Fibroblast of pulmonary artery (primary cell): ENCODE measurements at regions not wholly inside any gene's neighbourhood (a gene's known extent, or its start where the extent isn't known, plus 50 kb on each side); places are given as distances from the start of the nearest gene placed in this dataset.
"Not testable (repeated sequence)": the region's sequence is repeated elsewhere in the genome, so short reads cannot be mapped to it uniquely, and the experiment has no call there.

ENCODE experiments used
- DNase-seq: peaks from one replicate; pipeline ENCODE4 v3.0.0-alpha.2; 2010; ENCODE audit warnings: low read depth
- H3K4me3 ChIP-seq: replicated peaks from 2 replicates; pipeline ENCODE4 v1.5.1; 2011; ENCODE audit warnings: low read depth, mild to moderate bottlenecking, control low read depth, low read length, moderate library complexity
- TF ChIP-seq, protein P1 (sequence below): IDR thresholded peaks from 2 replicates; pipeline ENCODE4 v1.5.1; 2011; ENCODE audit warnings: mild to moderate bottlenecking, control low read depth, low read length, inconsistent platforms; ENCODE audit errors: missing control alignments

DNA sequence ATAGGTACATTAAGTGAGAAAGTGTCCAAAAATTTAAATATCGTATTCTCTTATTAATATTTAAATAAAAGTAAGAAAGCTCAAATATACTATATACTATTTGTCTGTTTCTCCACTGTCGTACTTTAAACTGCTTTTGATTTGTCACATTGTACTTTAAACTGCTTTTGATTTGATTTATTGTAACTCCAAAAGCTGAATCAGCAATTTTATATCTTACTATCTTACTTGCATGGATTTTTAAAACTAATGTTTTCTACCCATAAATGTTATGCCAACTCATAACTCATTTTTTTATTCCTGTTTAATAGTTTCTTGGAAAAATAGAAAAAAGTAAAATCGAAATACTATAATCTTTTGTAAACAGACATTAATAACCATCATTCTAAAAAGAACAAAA, 1128.2 kb upstream of the ACVR2A start:
- TF ChIP-seq, protein P1, sequence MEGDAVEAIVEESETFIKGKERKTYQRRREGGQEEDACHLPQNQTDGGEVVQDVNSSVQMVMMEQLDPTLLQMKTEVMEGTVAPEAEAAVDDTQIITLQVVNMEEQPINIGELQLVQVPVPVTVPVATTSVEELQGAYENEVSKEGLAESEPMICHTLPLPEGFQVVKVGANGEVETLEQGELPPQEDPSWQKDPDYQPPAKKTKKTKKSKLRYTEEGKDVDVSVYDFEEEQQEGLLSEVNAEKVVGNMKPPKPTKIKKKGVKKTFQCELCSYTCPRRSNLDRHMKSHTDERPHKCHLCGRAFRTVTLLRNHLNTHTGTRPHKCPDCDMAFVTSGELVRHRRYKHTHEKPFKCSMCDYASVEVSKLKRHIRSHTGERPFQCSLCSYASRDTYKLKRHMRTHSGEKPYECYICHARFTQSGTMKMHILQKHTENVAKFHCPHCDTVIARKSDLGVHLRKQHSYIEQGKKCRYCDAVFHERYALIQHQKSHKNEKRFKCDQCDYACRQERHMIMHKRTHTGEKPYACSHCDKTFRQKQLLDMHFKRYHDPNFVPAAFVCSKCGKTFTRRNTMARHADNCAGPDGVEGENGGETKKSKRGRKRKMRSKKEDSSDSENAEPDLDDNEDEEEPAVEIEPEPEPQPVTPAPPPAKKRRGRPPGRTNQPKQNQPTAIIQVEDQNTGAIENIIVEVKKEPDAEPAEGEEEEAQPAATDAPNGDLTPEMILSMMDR = no peak
- no peak overlapping the region for H3K4me3 ChIP-seq
- no peak for DNase-seq

GRCh38 chr2:146709004-146709403, 1135.8 kb upstream of the ACVR2A start:
- H3K4me3 ChIP-seq = no peak overlapping the region
- no peak for DNase-seq
- TF ChIP-seq, protein P1 = no peak

DNA sequence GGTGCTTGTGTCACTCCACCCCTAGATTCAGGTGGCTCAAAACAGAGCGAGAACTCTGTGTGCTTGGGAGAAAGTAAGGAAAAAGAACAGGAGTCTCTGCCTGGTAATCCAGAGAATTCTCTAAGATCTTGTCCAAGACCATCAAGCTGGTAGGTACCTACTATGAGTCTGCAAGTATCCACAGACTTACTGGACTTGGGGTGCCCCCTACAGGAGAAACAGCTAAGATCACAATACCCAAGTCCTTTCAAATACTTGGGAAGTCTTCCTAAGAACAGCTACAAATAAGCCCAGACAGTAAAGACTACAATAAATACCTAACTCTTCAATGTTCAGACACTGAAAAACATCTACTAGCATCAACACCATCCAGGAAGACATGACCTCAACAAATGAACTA, 1143.6 kb upstream of the ACVR2A start:
- DNase-seq = peak; percentile 7
- H3K4me3 ChIP-seq = no peak overlapping the region
- TF ChIP-seq, protein P1 = no peak

DNA sequence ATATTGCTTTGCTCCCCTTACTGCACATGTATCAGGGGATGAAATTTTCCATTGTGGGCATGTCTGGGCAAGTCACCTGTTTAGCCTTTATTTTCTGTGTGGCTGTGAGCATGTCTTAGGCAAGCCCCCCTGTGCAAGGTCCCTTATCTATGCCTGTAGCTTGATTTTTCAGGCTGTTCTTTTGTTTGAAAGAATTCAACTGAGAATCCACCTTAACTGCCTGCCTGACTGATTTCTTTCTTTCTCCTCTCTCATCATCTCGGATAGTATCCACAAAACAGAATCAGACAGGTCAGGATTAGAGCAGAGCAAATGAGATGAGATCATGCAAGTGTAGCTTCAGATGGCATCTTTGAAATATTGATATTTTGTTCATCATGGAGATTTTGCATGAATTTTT, 1147.5 kb upstream of the ACVR2A start:
- no peak overlapping the region for H3K4me3 ChIP-seq
- TF ChIP-seq, protein P1 = no peak
- no peak for DNase-seq

DNA sequence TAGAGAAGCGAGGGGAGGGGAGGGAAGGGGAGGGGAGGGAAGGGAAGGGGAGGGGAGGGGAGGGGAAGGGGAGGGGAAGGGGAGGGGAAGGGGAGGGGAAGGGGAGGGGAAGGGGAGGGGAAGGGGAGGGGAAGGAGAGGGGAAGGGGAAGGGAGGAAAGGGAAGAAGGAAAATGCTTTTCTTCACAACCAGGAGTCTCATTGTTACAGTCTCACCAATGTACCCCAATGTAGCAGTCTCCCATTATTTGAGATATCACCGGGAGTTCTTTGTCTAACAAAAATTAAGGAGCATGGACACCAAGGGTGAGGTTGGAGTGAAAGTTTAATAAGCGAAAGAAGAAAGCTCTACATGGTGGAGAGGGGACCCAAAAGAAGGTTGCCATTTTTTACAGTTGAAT, 1148.0 kb upstream of the ACVR2A start:
- not testable (repeated sequence) for DNase-seq, H3K4me3 ChIP-seq

GRCh38 chr2:146681991-146682390, 1162.8 kb upstream of the ACVR2A start:
- DNase-seq = no peak
- TF ChIP-seq, protein P1 = no peak
- no peak overlapping the region for H3K4me3 ChIP-seq

DNA sequence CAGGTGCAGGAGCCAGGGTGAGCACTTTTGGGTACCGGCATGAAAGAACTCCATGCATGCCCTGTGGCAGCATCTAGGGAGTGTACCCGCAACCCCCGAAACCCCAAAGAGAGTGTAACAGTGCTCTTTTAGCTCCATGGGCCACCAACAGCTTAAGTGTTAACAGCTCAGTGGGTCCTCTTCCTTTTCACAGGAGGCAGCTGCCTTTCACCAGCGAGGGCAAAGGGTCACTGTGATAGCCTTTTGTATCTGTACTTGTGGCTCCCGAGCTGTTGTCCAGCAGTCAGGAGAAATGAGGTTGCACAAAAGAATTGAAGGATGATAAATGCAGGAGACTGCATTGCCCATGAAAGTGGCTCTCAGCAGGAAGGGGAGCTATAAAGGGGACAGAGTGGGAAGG, 1166.3 kb upstream of the ACVR2A start:
- DNase-seq = no peak
- TF ChIP-seq, protein P1 = no peak
- no peak overlapping the region for H3K4me3 ChIP-seq

GRCh38 chr2:146677280-146677679, 1167.5 kb upstream of the ACVR2A start:
- no peak for DNase-seq
- no peak overlapping the region for H3K4me3 ChIP-seq
- TF ChIP-seq, protein P1 = peak; percentile 34
